ENCODE measurements at regions not wholly inside any gene's neighbourhood (a gene's known extent, or its start where the extent isn't known, plus 50 kb on each side); places are given as distances from the start of the nearest gene placed in this dataset.
"Not testable (repeated sequence)": the region's sequence is repeated elsewhere in the genome, so short reads cannot be mapped to it uniquely, and the experiment has no call there.

- no peak for DNase-seq
Measured at GRCh38 chrX:55142206-55142918, 53.5 kb downstream of the PAGE2 start.

DNA sequence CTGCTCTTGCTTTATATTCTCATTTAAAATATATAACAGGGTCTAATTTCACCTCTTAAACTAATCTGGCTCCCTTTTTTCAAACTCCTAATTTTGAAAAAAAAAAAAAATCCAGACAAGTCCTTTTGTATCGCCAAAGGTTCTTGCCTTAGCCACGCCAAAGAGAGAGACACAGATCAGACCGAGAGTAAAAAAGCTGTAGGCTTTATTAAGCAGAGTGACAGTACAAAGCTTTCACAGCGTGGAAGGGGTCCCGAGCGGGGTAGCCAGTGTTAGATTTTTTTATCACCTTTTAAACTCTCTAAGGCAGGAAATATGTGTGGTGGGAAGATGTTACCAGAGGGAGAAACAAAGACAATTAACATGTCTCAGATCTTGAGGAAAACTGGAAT lies 54.1 kb downstream of the PAGE2 start:
- DNase-seq: no peak

DNA sequence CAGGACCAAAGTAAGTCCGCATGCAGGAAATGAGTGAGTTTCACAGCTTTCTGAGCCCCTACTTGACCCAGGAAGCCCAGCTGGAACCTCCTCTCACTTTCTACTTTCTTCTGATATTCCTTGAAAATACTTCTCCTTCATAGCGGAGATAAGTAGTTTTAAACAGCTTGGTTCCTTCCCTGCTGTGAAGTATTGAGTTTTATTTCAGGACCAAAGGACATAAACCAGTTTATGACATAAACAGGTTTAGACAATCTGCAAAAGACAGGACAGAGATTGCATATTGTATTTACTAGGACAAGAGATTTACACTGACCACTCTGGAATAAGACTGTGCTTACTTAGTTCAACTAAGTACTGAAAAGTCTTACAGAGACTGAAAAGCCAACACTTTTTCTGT lies 54.8 kb downstream of the PAGE2 start:
- no peak for DNase-seq

DNA sequence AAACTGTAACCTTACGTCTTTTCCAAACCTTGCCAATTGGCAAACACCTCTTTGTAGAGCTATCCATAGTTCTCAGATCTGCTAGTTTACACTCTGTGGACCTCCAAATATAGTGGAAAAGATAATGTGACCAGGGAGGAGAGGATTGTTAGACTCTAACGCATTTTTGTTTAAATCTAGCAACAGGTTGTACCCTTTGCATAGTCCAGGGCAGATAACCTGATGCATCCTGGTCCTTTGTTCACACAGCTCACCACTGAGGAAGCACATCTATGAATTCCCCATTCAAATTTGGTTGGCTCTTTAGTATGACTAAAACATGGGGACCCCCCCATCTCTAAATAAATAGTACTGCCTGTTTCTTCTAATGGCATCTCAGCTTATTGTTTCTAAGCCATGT lies 55.9 kb downstream of the PAGE2 start:
- no peak for DNase-seq

GRCh38 chrX:55149242-55149641 lies 60.4 kb downstream of the PAGE2 start:
- no peak for DNase-seq

DNA sequence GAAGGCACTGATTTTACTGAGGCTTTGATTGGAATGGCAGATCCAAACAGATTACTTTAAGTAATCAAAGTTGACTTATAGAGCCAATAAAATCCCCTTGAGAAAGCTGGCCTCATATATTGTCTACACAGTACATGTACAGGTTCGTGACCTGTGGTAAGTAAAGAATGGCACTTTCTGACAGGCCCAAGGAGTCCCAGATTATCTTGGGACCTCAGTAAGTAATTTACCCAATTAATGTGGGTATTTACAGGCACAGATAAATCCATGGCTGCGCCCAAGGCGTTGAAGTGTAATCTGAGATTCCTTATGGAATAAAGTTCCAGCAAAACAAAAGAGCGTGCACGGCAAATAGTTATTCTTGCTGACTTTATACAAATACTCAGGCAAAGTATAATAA lies 62.4 kb downstream of the PAGE2 start:
- DNase-seq: no peak

DNA sequence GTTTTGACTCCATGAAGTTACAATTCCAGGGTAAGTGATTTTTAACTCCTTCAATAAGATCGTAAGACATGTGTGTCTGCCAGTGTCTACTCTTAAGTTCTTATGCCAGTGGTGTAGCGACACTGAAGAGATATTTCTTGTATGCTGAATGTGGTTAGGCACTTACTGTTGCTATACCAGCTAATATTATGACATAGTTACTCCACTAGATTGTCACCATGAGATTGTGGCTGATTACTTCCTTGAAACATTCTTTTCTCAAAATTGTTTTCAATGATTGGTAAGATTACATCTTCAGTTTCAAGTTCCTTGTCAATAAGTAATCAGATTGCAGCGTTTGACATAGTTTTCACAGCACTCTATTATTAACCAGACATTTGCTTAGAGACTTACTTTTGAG lies 60.6 kb upstream of the PAGE5 start:
- DNase-seq: no peak

GRCh38 chrX:55160685-55161552 lies 59.2 kb upstream of the PAGE5 start:
- peak; percentile 89 for DNase-seq

DNA sequence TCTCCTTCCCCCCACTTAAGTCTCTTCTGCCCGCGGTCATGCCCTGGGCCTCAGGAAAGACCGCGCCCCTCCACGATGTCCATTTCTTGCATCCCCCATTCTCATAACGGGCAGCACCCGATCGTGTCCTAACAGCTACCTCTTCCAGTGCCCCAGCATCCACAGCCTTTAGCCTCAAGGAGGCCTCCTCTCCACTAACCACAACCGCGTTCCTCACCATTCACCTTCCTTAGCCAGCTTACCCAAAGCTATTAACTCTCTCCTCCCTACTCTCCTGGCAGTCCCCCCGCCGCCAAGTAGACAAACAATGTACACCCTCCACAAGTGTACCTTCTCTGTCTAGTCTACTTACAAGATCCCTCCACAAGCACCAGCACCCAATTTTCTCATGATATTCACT lies 58.6 kb upstream of the PAGE5 start:
- DNase-seq: no peak

DNA sequence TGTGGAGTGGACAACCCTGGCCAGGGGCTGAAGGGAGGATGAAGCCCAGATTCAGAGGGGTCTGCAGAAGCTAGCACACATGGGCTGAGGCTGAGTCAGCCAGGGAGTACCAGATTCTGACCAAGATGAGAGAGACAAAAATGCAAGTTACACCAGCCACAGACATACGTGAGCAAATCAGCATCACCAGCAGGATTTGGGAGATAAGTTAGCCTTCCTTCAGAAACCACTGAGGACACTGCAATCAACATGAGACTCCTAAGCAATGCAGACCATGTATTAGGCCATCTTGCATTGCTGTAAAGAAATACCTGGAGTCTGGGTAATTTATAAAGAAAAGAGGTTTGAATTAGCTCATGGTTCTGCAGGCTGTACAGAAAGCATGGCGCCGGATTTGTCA lies 57.0 kb upstream of the PAGE5 start:
- DNase-seq: no peak

GRCh38 chrX:55165026-55165425 lies 55.1 kb upstream of the PAGE5 start:
- DNase-seq: not testable (repeated sequence)

DNA sequence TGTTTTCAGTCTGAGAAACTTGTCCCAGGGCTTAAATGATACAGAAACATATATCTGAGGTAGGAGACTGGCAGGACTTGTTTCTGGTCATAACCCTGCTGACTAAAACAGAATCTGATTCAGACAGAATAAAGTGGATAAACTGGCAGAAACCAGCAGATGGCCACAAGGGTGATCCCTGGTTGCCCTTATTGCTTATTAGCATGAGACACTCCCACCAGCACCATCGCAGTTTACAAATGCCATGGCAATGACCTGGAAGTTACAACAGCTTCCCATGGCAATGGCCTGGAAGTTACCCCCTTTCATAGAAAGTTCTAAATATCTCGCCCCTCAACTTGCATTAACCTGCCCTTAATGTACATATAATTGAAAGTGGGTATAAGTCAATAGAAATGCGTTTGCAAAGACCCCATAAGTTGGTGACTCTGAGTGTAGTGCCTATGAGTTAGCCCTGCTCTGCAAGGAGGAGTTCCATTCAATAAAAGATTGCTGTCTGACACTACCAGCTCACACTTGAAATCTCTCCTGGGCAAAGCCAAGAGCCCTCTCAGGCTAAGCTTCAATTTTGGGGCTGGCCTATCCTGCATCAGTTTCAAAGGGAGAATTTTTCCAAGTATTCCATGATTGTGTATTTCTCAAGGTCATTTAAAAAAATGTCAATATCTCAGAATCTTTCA lies 52.9 kb upstream of the PAGE5 start:
- no peak for DNase-seq

- DNase-seq: no peak
Measured at GRCh38 chrX:55167901-55168300, 52.2 kb upstream of the PAGE5 start.

GRCh38 chrX:55169782-55170181 lies 50.4 kb upstream of the PAGE5 start:
- DNase-seq: no peak
